ENCODE measurements at regions not wholly inside any gene's neighbourhood (a gene's known extent, or its start where the extent isn't known, plus 50 kb on each side); places are given as distances from the start of the nearest gene placed in this dataset.
"Not testable (repeated sequence)": the region's sequence is repeated elsewhere in the genome, so short reads cannot be mapped to it uniquely, and the experiment has no call there.

DNA sequence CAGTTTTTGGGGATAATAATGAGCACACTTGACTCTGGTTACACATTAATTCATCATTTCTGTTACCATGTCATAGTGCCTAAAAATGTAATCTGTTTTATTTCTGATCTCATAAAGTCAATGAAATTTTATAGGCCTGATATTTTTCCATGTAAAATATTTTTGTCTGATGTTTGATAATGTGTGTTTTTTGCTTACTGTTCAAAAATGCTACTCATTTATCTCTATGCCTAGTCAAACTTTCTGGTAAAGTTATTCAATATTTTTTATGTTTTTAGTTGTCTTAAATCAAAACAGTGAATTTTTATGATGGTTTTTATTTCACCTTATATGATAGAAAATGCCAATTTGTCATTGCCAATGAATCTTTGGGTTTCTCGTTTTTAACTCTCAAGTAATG is 147.0 kb downstream of the AHSP start:
- TF ChIP-seq EZH2phosphoT487 (IDR thresholded peaks at IDR 0.05; ENCODE audit: borderline replicate concordance, low read depth, low read length) = no peak
- TF ChIP-seq, protein P1, sequence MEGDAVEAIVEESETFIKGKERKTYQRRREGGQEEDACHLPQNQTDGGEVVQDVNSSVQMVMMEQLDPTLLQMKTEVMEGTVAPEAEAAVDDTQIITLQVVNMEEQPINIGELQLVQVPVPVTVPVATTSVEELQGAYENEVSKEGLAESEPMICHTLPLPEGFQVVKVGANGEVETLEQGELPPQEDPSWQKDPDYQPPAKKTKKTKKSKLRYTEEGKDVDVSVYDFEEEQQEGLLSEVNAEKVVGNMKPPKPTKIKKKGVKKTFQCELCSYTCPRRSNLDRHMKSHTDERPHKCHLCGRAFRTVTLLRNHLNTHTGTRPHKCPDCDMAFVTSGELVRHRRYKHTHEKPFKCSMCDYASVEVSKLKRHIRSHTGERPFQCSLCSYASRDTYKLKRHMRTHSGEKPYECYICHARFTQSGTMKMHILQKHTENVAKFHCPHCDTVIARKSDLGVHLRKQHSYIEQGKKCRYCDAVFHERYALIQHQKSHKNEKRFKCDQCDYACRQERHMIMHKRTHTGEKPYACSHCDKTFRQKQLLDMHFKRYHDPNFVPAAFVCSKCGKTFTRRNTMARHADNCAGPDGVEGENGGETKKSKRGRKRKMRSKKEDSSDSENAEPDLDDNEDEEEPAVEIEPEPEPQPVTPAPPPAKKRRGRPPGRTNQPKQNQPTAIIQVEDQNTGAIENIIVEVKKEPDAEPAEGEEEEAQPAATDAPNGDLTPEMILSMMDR (conservative IDR thresholded peaks at IDR 0.05; ENCODE audit: low read length) = no peak
- BruUV-seq (replicated peaks) = no TSS peak
- H2AFZ ChIP-seq (ENCODE audit: low read length) = no peak overlapping the region

DNA sequence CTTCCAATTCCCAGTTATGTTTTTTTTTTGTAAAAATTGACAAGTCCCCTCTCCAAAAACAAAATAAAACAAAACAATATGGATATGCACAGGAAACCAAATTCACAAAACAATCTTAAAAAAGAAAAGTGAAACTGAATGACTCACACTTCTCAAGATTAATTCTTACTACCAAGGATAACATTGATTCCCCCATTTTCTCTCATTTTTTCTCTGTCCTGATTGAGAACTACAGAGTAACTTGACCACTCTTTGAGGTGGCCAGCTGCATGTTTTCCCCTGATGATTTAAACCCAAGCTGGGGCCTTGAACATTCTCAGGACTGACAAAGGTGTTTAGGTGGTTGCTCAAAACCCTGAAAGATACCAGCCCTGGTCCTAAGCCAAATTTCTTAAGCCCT is 149.0 kb downstream of the AHSP start:
- Histone ChIP-seq H3K4me1 (ENCODE audit: insufficient read depth, low read length, poor library complexity, severe bottlenecking) (no peaks in the 10 kb centered on the region), H3K9me2 (ENCODE audit: insufficient read depth, low read length) (no peaks in the 10 kb centered on the region), H3K36me3 (ENCODE audit: insufficient read depth, low read length) (no peaks in the 10 kb centered on the region), H3K4me2 (ENCODE audit: low read length) (no peak overlapping the region), H3K27ac (ENCODE audit: low read depth, low read length, poor library complexity, severe bottlenecking) (no peak overlapping the region), H4K20me1 (ENCODE audit: insufficient read depth, low read length) (no peaks in the 10 kb centered on the region), H3K79me2 (ENCODE audit: insufficient read depth, low read depth, low read length) (no peaks in the 10 kb centered on the region), H3K9me3 (ENCODE audit: low read length) (no peaks in the 10 kb centered on the region), H3K4me3 (ENCODE audit: low read depth, low read length, poor library complexity, severe bottlenecking) (no peak overlapping the region), H2AFZ (ENCODE audit: low read length) (no peak overlapping the region)
- ChIA-PET POLR2A (no interaction called here), CTCF (ENCODE audit: unreplicated experiment) (no interaction called here)
- no peak for TF ChIP-seq EZH2phosphoT487 (IDR thresholded peaks at IDR 0.05; ENCODE audit: borderline replicate concordance, low read depth, low read length)
- TF ChIP-seq, protein P1 (conservative IDR thresholded peaks at IDR 0.05; ENCODE audit: low read length) = no peak
- BruUV-seq (replicated peaks) = no TSS peak
- intact Hi-C loops (cut with micrococcal nuclease; ENCODE audit: unreplicated experiment) = no loop called here
- DNase-seq (ENCODE audit: low spot score) = no peak

More for the DNA sequence above, 147.0 kb downstream of the AHSP start:
- DNase-seq (ENCODE audit: low spot score) = no peak
- CTCF ChIA-PET (ENCODE audit: unreplicated experiment) = no interaction called here
- H3K79me2 ChIP-seq (ENCODE audit: insufficient read depth, low read depth, low read length) = no peaks in the 10 kb centered on the region
- no peaks in the 10 kb centered on the region for H3K9me2 ChIP-seq (ENCODE audit: insufficient read depth, low read length)
- POLR2A ChIA-PET = no interaction called here
- intact Hi-C loops (cut with micrococcal nuclease; ENCODE audit: unreplicated experiment) = no loop called here
- H3K4me2 ChIP-seq (ENCODE audit: low read length) = no peak overlapping the region
- no peak overlapping the region for H3K4me3 ChIP-seq (ENCODE audit: low read depth, low read length, poor library complexity, severe bottlenecking)
- no peaks in the 10 kb centered on the region for H3K36me3 ChIP-seq (ENCODE audit: insufficient read depth, low read length)
- no peaks in the 10 kb centered on the region for H3K9me3 ChIP-seq (ENCODE audit: low read length)
- no peaks in the 10 kb centered on the region for H4K20me1 ChIP-seq (ENCODE audit: insufficient read depth, low read length)
- H3K27ac ChIP-seq (ENCODE audit: low read depth, low read length, poor library complexity, severe bottlenecking) = no peak overlapping the region
- no peaks in the 10 kb centered on the region for H3K4me1 ChIP-seq (ENCODE audit: insufficient read depth, low read length, poor library complexity, severe bottlenecking)

DNA sequence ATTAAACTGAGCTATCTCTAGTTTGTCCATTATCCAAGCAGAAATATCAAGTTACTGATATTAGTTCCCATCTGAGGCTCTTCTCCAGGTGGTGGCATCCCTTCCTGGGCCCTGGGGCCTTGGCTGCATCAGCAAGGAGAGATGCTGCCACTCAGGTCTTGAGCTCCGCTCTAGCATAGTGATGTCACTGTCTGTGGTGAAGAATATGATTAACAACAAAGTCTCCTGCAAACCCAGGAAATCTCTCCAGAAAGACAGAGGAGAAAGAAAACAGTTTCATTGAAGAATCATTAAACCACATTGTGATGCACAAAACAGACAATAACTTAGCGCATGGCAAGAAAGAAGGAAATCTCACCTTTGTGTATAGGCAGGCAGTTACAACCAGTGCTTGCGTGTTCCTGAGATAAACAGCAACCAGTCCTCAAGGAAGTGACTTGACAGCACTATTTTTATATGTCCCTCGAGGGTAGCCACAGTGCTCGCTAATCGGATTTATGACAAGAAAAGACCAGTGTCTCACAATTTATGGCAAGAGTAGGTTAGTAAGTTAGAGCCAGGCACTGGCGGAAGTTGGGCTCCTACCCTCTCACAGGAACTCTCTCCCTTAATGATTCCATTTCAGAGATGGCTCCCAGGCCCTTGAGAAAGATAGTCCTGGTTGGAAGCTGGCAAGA is 151.1 kb downstream of the AHSP start:
- Histone ChIP-seq H3K79me2 (ENCODE audit: insufficient read depth, low read depth, low read length) (no peaks in the 10 kb centered on the region), H3K27ac (ENCODE audit: low read depth, low read length, poor library complexity, severe bottlenecking) (no peak overlapping the region), H2AFZ (ENCODE audit: low read length) (no peak overlapping the region), H4K20me1 (ENCODE audit: insufficient read depth, low read length) (no peaks in the 10 kb centered on the region), H3K4me2 (ENCODE audit: low read length) (no peak overlapping the region), H3K9me3 (ENCODE audit: low read length) (no peaks in the 10 kb centered on the region), H3K36me3 (ENCODE audit: insufficient read depth, low read length) (no peaks in the 10 kb centered on the region), H3K4me3 (ENCODE audit: low read depth, low read length, poor library complexity, severe bottlenecking) (no peak overlapping the region), H3K4me1 (ENCODE audit: insufficient read depth, low read length, poor library complexity, severe bottlenecking) (no peaks in the 10 kb centered on the region), H3K9me2 (ENCODE audit: insufficient read depth, low read length) (no peaks in the 10 kb centered on the region)
- DNase-seq (ENCODE audit: low spot score) = no peak
- BruUV-seq (replicated peaks) = no TSS peak
- CTCF ChIA-PET (ENCODE audit: unreplicated experiment) = no interaction called here
- no peak for TF ChIP-seq EZH2phosphoT487 (IDR thresholded peaks at IDR 0.05; ENCODE audit: borderline replicate concordance, low read depth, low read length)
- TF ChIP-seq, protein P1 (conservative IDR thresholded peaks at IDR 0.05; ENCODE audit: low read length) = no peak
- POLR2A ChIA-PET = no interaction called here
- intact Hi-C loops (cut with micrococcal nuclease; ENCODE audit: unreplicated experiment) = no loop called here

DNA sequence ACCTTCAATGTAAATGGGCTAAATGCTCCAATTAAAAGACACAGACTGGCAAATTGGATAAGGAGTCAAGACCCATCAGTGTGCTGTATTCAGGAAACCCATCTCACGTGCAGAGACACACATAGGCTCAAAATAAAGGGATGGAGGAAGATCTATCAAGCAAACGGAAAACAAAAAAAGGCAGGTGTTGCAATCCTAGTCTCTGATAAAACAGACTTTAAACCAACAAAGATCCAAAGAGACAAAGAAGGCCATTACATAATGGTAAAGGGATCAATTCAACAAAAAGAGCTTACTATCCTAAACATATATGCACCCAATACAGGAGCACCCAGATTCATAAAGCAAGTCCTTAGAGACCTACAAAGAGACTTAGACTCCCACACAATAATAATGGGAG is 161.6 kb downstream of the AHSP start:
- H3K79me2 ChIP-seq (ENCODE audit: insufficient read depth, low read depth, low read length); H3K4me3 ChIP-seq (ENCODE audit: low read depth, low read length, poor library complexity, severe bottlenecking); intact Hi-C loops (cut with micrococcal nuclease; ENCODE audit: unreplicated experiment); POLR2A ChIA-PET; H3K36me3 ChIP-seq (ENCODE audit: insufficient read depth, low read length); DNase-seq (ENCODE audit: low spot score); H3K27ac ChIP-seq (ENCODE audit: low read depth, low read length, poor library complexity, severe bottlenecking); CTCF ChIA-PET (ENCODE audit: unreplicated experiment); H2AFZ ChIP-seq (ENCODE audit: low read length); H4K20me1 ChIP-seq (ENCODE audit: insufficient read depth, low read length); BruUV-seq (replicated peaks); H3K9me3 ChIP-seq (ENCODE audit: low read length); H3K4me1 ChIP-seq (ENCODE audit: insufficient read depth, low read length, poor library complexity, severe bottlenecking); H3K9me2 ChIP-seq (ENCODE audit: insufficient read depth, low read length); H3K4me2 ChIP-seq (ENCODE audit: low read length): not testable (repeated sequence)
